B cell (primary cell): ENCODE measurements at regions not wholly inside any gene's neighbourhood (a gene's known extent, or its start where the extent isn't known, plus 50 kb on each side); places are given as distances from the start of the nearest gene placed in this dataset.

Experiments
- ATAC-seq: fragments of 200-7000 bp; cut with Tn5 transposase; one replicate; pipeline ENCODE4 v1.10.0; 2021; ENCODE audit warnings: low read depth, mild to moderate bottlenecking, moderate number of reproducible peaks, moderate library complexity
- CTCF ChIA-PET: fragments of 350-600 bp; sonication (Branson Sonifier 250); formaldehyde crosslinking; loops from one replicate; lab custom pipeline; 2021; ENCODE audit warnings: antibody characterized with exemption, inconsistent platforms; lab: Charles Lee
- POLR2A ChIA-PET: fragments of 350-600 bp; sonication (Branson Sonifier 250); formaldehyde crosslinking; loops from one replicate; lab custom pipeline; 2021; ENCODE audit warnings: antibody characterized with exemption; lab: Charles Lee
- DNase-seq: peaks from one replicate; pipeline ENCODE4 v3.0.0; 2013
- H2AFZ ChIP-seq: 2 replicates; pipeline ENCODE4 v1.6.1; 2012; ENCODE audit warnings: mild to moderate bottlenecking, low read depth, low read length; ENCODE audit not compliant: insufficient read depth, poor library complexity, severe bottlenecking
- H3K27ac ChIP-seq, 2 donors: 1 replicate in 1 of 2; 2 replicates in 1 of 2; pipeline ENCODE4 v1.5.1; 2012 to 2013; ENCODE audit warnings: low read length in 2 of 2, mild to moderate bottlenecking in 2 of 2, moderate library complexity in 1 of 2
- H3K27me3 ChIP-seq, 4 experiments: fragments of 200-600 bp in 1 of 4; sonication (generic) in 1 of 4; replicated peaks in 1 of 4; 1 replicate in 2 of 4; 2 replicates in 2 of 4; pipeline versions ENCODE4 v1.6.1 to v1.7.0; 2013 to 2016; ENCODE audit warnings: low read length in 3 of 4, mild to moderate bottlenecking in 2 of 4, mixed read lengths in 1 of 4, moderate library complexity in 1 of 4; ENCODE audit not compliant: insufficient read depth in 4 of 4, control insufficient read depth in 3 of 4; ENCODE audit errors: control extremely low read depth in 1 of 4
- H3K36me3 ChIP-seq, 2 experiments: replicated peaks in 1 of 2; 1 replicate in 1 of 2; 2 replicates in 1 of 2; pipeline versions ENCODE4 v1.6.1 to v1.7.1; 2013; ENCODE audit warnings: low read length in 1 of 2; ENCODE audit not compliant: insufficient read depth in 2 of 2, control insufficient read depth in 1 of 2; ENCODE audit errors: control extremely low read depth in 1 of 2, extremely low read depth in 1 of 2
- H3K4me1 ChIP-seq, 2 donors: fragments of 200-600 bp in 1 of 2; sonication (generic) in 1 of 2; 1 replicate in 1 of 2; 2 replicates in 1 of 2; pipeline versions ENCODE4 v1.5.1 to v1.6.1; 2013 to 2017; ENCODE audit warnings: low read length in 2 of 2; ENCODE audit not compliant: control insufficient read depth in 2 of 2, insufficient read depth in 2 of 2
- H3K4me2 ChIP-seq: replicated peaks from 2 replicates; pipeline ENCODE3; 2012; ENCODE audit warnings: mild to moderate bottlenecking, low read depth, low read length; ENCODE audit not compliant: poor library complexity, severe bottlenecking
- H3K4me3 ChIP-seq, 5 experiments: fragments of 200-600 bp in 1 of 5; sonication (generic) in 1 of 5; 1 replicate in 3 of 5; 2 replicates in 2 of 5; pipeline versions ENCODE4 v1.5.1 to v1.7.0; 2011 to 2016; ENCODE audit warnings: low read length in 4 of 5, mild to moderate bottlenecking in 4 of 5, low read depth in 2 of 5, control low read depth in 1 of 5, moderate library complexity in 1 of 5; ENCODE audit not compliant: insufficient read depth in 1 of 5; ENCODE audit errors: control extremely low read depth in 1 of 5, extremely low read depth in 1 of 5
- H3K79me2 ChIP-seq: fragments of 200-600 bp; sonication (generic); one replicate; pipeline ENCODE4 v1.6.0; 2016; ENCODE audit warnings: low read length; ENCODE audit not compliant: control insufficient read depth, insufficient read depth
- H3K9ac ChIP-seq: fragments of 200-600 bp; sonication (generic); 2 replicates; pipeline ENCODE4 v1.6.1; 2017; ENCODE audit warnings: mild to moderate bottlenecking, low read length, moderate library complexity
- H3K9me3 ChIP-seq, 3 donors: one replicate each; pipeline versions ENCODE4 v1.6.1 to v1.7.1; 2013; ENCODE audit warnings: low read length in 2 of 3; ENCODE audit not compliant: control insufficient read depth in 2 of 3, insufficient read depth in 1 of 3; ENCODE audit errors: control extremely low read depth in 1 of 3
- H4K20me1 ChIP-seq: 2 replicates; pipeline ENCODE4 v1.6.0; 2012; ENCODE audit warnings: mild to moderate bottlenecking, low read length; ENCODE audit not compliant: insufficient read depth, control insufficient read depth, poor library complexity, severe bottlenecking
- H3K27ac Mint-ChIP-seq: one replicate; pipeline ENCODE4 v1.8.0; 2021; ENCODE audit warnings: mixed read lengths
- H3K27me3 Mint-ChIP-seq: one replicate; pipeline ENCODE4 v1.8.0; 2021; ENCODE audit warnings: mixed read lengths
- H3K4me1 Mint-ChIP-seq: one replicate; pipeline ENCODE4 v1.8.0; 2021; ENCODE audit warnings: mixed read lengths
- H3K4me3 Mint-ChIP-seq: one replicate; pipeline ENCODE4 v1.8.0; 2021; ENCODE audit warnings: mixed read lengths
- H3K9me3 Mint-ChIP-seq: one replicate; pipeline ENCODE4 v1.8.0; 2022; ENCODE audit warnings: mixed read lengths; ENCODE audit not compliant: insufficient read depth
- EZH2 ChIP-seq: IDR thresholded peaks from 2 replicates; pipeline ENCODE4 v1.6.1; 2012; ENCODE audit warnings: borderline replicate concordance, low read depth, mild to moderate bottlenecking, moderate library complexity, low read length; ENCODE audit not compliant: insufficient read depth, poor library complexity, severe bottlenecking
- WGBS: methylation state at CpG from one replicate; pipeline ENCODE4 v1.1.5; 2013; ENCODE audit warnings: missing lambda C conversion rate; ENCODE audit not compliant: insufficient coverage; 5-methylcytosine and 5-hydroxymethylcytosine counted together
- intact Hi-C: fragments of 100-400 bp; cut with micrococcal nuclease; formaldehyde crosslinking; loops from one replicate; pipeline ENCODE4 v1.10.0; 2022
- TF ChIP-seq, protein P1 (sequence below): fragments of 200-600 bp; IDR thresholded peaks from one replicate; pipeline ENCODE4 v1.8.0; 2022; ENCODE audit warnings: antibody characterized with exemption, mild to moderate bottlenecking

DNA sequence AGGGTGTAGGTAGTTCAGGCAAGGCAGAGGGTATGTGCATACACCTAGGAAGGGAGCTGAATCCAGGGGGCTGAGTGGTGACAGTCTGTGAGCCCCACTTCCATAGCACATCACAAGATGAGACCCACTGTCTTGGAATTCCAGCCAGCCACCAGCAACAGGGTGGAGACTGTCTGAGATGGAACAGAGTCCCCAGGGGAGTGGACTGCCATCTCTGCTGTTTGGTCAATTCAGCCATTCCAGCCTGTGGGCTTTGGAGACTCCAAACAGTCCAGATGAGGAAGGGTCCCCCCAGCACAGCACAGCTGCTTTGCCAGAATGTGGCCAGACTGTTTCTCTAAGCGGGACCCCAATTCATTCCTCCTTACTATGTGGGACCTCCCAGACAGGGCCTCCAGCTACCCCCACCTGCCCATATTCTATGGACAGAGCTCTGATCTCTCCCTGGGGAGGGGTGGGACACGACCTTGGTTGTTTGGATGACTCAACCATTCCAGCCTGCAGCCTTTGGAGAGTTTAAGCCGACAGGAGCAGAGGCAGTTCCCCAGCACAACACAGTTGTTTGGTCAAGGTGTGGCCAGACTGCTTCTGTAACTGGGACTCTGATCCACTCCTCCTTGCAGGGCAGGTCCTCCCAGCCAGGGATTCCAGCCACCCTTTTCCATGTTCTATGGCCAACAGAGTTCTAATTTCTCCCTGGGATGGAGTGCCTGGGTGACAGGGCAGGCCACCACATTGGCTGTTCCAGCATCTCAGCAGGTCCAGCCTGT is 178.0 kb downstream of the RND3 start:
- 62% methylated on average over 2 of the region's 3 CpGs for WGBS
- no peak for ATAC-seq
- POLR2A ChIA-PET, result no interaction called here

DNA sequence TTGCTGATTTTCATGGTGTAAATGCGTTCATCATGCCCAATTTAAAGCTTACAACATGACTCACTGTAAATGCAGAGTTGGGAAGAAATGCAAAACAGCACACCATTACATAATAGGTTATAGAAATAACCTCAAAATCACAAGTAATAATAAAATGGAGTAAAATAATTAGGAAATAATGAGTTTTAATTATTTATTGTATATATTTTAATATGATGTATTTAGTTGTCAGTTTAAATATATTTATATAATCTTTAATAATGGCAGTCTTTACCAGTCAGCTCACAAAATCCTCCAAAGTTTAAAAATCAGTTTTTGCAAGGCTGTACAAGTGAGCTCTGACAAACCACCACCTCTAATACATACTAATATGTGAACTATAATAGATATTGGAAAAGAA is 180.2 kb downstream of the RND3 start:
- WGBS, result no CpG with 5 or more reads among the region's 1 CpG
- H3K4me3 Mint-ChIP-seq, result no peak overlapping the region
- no peak for ATAC-seq

More for the DNA sequence above, 178.0 kb downstream of the RND3 start:
- Histone ChIP-seq H3K9me3 (peaks cover 0 to 15% (median 0%) of the 10 kb centered on the region in 3 donors), H3K27ac (no peak overlapping the region), H3K4me3 (no peak overlapping the region), H3K36me3 (no peaks in the 10 kb centered on the region), H2AFZ (no peak overlapping the region), H3K79me2 (no peaks in the 10 kb centered on the region), H3K9ac (no peak overlapping the region), H3K27me3 (no peaks in the 10 kb centered on the region), H3K4me1 (no peaks in the 10 kb centered on the region), H4K20me1 (no peaks in the 10 kb centered on the region), H3K4me2 (no peak overlapping the region)
- intact Hi-C loops, result no loop called here
- CTCF ChIA-PET, result no interaction called here
- Mint-ChIP-seq H3K27ac (no peak overlapping the region), H3K9me3 (peaks cover 8% of the 10 kb centered on the region), H3K4me1 (no peaks in the 10 kb centered on the region), H3K4me3 (no peak overlapping the region), H3K27me3 (no peaks in the 10 kb centered on the region)
- TF ChIP-seq EZH2, result no peak
- TF ChIP-seq, protein P1, sequence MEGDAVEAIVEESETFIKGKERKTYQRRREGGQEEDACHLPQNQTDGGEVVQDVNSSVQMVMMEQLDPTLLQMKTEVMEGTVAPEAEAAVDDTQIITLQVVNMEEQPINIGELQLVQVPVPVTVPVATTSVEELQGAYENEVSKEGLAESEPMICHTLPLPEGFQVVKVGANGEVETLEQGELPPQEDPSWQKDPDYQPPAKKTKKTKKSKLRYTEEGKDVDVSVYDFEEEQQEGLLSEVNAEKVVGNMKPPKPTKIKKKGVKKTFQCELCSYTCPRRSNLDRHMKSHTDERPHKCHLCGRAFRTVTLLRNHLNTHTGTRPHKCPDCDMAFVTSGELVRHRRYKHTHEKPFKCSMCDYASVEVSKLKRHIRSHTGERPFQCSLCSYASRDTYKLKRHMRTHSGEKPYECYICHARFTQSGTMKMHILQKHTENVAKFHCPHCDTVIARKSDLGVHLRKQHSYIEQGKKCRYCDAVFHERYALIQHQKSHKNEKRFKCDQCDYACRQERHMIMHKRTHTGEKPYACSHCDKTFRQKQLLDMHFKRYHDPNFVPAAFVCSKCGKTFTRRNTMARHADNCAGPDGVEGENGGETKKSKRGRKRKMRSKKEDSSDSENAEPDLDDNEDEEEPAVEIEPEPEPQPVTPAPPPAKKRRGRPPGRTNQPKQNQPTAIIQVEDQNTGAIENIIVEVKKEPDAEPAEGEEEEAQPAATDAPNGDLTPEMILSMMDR, result no peak
- no peak for DNase-seq

More for the DNA sequence above, 180.2 kb downstream of the RND3 start:
- Histone ChIP-seq H3K9me3 (peaks cover 2 to 19% (median 7%) of the 10 kb centered on the region in 3 donors), H3K79me2 (no peaks in the 10 kb centered on the region), H3K36me3 (no peaks in the 10 kb centered on the region), H4K20me1 (no peaks in the 10 kb centered on the region), H3K9ac (no peak overlapping the region), H3K4me3 (no peak overlapping the region), H3K4me1 (no peaks in the 10 kb centered on the region), H3K27me3 (no peaks in the 10 kb centered on the region), H3K4me2 (no peak overlapping the region), H2AFZ (no peak overlapping the region), H3K27ac (no peak overlapping the region)
- no peak for DNase-seq
- intact Hi-C loops, result no loop called here
- Mint-ChIP-seq H3K4me1 (no peaks in the 10 kb centered on the region), H3K27ac (no peak overlapping the region), H3K9me3 (peaks cover 8% of the 10 kb centered on the region), H3K27me3 (no peaks in the 10 kb centered on the region)
- POLR2A ChIA-PET, result no interaction called here
- TF ChIP-seq, protein P1, result no peak
- no peak for TF ChIP-seq EZH2
- CTCF ChIA-PET, result no interaction called here
